OCI-LY3 (cell line): ENCODE measurements at regions not wholly inside any gene's neighbourhood (a gene's known extent, or its start where the extent isn't known, plus 50 kb on each side); places are given as distances from the start of the nearest gene placed in this dataset.

Source experiments
- CTCF ChIP-seq: fragments of 200-600, 300-600 bp; sonication (generic); IDR thresholded peaks from 2 replicates; pipeline ENCODE4 v1.5.1; 2014; ENCODE audit warnings: antibody characterized with exemption, low read length, low read depth
- EZH2phosphoT487 ChIP-seq: fragments of 200-600 bp; shearing (Covaris generic); IDR thresholded peaks from 2 replicates; pipeline ENCODE4 v1.6.1; 2018; ENCODE audit warnings: antibody characterized with exemption, mixed run types, low read depth

GRCh38 chr4:111605111-111605510, 540.1 kb upstream of the FAM241A start:
- TF ChIP-seq CTCF: no peak
- no peak for TF ChIP-seq EZH2phosphoT487
